NCI-H226 (cell line): ENCODE measurements at regions not wholly inside any gene's neighbourhood (a gene's known extent, or its start where the extent isn't known, plus 50 kb on each side); places are given as distances from the start of the nearest gene placed in this dataset.

Experiments
- DNase-seq: peaks from one replicate; pipeline ENCODE4 v3.0.0-alpha.2; 2015

DNA sequence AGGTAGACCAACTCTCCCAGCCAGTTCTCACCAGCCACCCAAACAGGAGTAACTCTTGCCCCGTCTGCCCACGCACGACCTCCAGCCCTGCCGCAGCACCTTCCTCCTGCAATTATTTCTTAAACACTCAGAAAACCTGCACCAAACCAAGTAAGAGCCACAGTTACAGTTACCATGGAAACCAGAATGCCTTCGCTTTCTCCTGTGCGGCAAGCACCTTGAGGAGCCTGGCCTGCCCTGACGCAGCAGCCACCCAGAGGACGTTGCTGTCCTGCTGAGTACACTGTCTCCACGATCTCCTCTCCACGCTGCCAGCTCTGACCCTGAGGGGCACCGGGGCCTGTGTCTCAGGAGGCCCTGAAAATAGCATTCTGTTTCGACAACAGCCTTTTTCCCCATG lies 94.3 kb upstream of the SMIM21 start:
- DNase-seq = no peak

DNA sequence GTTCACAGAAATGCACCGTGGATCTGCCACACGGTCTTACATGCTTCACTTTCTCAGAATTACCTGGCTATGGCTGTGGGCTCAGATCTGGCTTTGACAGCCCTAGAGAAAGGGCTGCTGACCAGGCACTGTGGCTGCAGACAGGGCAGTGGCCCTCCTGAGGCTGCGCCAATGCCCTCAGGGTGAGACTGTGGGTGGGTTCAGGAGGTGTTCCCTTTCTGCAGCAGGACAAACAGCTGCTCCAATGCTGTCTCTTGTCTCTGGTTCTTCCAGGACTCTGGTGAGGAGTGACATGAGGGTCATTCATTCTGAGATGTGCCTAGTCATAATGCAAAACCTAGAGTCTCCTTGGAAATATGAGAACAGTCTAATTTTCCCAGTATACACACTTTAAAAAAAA lies 90.5 kb upstream of the SMIM21 start:
- DNase-seq = no peak

DNA sequence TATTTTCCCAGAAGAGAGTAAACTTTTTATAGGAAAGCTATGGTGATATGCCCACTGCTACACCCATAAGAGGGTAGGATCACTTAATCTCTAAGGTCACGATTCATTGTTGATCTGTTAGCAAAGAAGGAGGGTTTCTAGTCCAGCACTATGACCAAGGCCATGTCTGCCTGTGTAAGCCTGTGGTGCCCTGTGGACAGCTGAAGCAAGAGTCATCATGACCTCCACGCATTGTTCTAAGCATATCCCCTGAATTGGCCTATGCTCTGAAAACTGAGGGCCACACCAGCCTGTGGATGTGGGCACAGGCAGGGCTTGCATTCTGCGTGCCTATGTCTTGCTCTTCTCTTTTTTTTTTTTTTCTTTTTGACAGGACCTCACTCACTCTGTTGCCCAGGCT lies 89.8 kb upstream of the SMIM21 start:
- DNase-seq = no peak

DNA sequence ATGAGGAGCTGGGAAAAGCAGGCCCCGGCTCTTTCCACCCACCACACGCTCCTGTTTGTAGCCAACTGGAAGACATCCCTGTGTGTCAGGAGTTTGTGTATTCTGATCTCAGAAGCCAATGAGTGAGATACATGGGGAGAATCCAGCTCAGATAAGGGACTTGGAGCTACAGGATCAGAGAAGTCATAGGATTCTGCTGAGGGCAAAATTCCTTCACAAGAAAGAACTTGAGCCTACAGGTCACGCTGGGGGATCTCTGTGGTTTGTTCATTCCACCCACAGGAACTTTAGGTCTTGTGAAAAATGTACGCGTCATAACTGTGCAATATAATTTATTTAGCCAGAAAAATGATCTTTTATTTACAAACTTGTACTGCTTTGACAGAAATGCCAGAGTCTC lies 80.1 kb upstream of the SMIM21 start:
- no peak for DNase-seq

DNA sequence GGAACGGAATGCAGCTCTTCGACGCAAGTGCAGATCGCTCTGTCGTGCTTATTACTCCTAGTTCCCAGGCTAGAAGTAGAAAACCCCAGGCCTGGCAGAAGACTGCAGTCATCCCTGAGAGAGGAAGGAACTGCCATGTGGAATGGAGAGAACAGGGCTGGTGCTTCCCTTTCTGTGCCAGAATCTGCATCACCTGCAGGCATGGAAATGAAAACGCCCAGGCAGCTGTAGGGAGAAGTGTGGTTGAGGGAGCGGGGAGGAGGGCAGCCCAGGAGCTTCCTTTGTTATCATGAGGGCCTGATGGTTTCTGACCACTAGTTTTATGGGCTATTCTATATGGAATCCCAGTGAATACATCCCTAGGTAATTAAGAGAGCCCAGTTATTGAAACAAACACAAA lies 79.4 kb upstream of the SMIM21 start:
- DNase-seq = no peak

DNA sequence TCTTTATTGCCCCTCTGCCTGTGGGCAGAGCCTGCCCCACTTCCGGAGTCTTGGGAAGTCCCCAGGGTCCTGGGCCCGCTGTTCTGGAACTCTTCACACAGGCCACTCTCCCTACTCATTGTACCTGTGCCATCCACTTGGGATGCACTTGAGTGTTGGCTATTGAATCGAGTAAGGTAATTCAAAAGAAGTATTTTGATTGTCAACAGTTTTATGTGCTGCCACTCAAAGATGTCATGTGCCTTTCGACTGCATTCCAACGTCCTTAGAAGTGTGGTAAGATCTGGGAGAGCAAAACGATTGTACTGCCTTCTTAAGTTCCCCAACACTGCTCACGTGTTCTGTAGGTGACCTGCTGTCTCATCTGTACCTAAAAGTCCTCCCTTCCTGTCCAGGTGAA lies 77.0 kb upstream of the SMIM21 start:
- DNase-seq = no peak

DNA sequence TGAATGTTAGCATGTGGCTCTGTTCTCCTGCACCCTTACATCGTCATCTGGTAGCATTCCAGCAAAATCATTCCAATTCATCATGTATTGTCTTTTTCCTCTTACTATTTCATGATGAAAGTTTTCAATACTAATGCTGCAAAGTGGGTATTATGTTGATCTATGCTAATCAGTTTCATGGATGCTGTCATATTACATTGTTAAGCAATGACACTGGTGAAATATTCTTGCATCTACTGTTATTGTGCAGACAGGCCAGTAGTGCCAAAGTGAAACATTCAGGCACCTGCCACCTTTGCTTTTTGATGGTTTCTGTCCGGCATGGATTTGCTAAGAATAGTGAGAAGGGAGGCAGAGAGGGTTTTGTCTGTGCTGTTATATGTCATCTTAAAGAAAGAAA lies 76.1 kb upstream of the SMIM21 start:
- DNase-seq = no peak

DNA sequence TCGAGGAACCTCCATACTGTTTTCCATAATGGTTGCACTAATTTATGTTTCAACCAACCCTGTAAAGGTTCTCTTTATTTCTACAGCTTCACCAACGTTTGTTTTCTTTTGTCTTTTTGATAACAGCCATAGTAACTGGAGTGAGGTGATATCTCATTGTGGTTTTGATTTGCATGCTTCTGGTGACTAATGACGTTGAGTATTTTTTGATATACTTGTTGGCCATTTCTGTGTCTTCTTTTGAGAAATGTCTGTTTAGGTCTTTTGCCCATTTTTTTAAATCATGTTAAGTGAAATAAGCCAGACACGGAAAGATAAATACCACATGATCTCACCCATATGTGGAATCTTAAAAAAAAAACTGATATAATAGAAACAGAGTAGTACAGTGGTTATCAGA lies 74.8 kb upstream of the SMIM21 start:
- no peak for DNase-seq

DNA sequence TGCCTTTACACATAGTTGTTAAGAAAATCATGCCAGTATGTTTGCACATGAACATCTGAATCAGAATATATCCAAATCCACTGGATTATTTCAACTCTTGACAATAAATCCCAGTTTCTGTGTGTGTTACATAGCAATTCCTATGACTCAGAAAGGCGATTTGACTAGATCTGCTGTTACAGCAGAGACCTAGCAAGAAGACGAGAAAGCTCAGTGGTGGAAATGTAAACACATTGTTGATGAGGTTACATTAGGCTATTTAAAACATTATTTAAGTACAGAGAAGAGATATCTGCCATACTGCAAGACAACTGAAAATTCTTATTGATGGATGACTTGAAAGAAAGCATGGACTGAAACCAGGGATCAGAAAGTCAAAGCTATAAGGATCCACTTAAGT lies 73.0 kb upstream of the SMIM21 start:
- no peak for DNase-seq

DNA sequence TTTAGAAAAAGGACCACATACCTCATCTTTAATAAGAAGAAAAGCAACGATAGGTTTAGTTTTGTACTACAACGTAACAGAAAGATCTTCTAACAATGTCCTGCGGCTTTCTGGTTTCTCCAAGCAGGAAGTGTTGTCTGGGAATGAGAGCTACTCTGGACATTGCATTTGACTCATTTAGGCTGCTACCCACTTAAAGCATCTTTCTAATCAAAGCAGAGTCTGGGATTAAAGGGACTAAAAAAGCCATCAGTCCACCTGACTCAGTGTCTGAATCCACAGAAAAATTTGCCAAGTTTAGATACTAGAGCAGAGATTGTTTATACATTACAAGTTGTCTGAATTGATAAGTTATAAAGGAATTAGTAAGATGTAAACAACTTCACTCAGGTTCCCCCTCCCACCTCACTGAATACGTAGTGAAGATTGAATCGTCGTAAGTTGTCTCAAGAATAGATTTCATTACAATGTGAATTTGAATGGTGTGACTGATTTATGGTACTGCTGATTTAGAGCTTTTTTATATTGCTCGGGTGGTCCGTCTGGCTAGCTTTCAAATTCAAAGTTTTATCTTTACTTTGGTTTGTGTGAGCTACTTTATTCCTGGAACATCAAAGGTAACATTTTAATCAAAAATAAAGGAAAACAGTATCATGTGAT lies 70.2 kb upstream of the SMIM21 start:
- DNase-seq = no peak

DNA sequence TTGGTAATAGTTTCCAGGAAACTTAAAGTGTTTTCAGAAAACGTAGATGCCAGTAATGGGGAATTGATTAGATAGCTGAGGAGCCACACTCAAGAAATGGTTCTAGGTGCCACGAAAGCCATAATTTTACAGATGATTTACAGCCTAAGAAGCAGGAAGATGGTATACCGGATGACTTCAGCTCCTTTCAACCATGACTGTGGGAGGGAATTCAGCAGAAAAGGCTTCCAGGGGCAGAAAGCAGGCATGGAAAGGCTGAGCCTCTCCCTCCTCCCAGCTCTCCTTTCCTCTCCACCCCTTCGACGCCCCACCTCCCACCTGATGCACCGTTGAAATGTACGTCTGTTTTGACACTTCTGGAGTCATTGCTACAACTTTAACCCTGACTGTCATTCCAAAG lies 68.6 kb upstream of the SMIM21 start:
- no peak for DNase-seq

DNA sequence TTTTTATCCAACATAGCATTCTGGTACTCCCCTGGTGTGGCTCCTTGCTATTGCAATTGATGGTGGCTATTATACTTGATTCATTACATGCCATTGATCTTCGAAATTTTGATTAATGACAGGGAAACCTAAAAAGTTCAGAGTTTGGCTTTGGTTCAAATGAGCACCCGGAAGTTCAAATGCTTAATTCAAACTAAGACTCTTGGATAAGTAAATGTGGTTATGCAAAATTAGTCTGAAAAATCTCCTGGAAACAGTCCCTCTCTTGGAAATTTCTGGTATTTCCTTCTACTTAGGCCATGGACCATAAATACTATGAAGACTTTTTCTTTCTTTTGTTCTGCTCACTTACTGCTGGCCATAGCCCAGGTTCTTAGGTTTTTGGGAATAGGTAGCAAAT lies 65.3 kb upstream of the SMIM21 start:
- DNase-seq = no peak

DNA sequence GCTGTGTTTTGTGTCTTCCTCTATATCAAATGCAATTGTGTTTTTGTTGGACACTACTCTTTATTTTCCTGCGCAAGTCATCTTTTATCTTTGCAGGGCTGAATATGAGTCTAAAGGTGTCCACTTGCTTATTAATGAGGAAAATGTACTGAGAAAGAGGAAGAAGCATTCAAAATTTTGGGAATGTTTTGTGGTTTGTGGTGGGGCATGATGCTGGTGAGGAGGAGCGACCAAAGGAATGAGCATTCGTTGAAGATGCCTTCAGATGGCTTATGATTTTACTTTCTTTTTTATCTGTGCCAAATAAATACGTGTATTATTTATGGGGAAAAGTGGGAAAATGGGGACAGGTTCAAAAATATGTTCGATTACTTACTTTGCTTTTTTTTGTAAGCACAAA lies 63.9 kb upstream of the SMIM21 start:
- no peak for DNase-seq

DNA sequence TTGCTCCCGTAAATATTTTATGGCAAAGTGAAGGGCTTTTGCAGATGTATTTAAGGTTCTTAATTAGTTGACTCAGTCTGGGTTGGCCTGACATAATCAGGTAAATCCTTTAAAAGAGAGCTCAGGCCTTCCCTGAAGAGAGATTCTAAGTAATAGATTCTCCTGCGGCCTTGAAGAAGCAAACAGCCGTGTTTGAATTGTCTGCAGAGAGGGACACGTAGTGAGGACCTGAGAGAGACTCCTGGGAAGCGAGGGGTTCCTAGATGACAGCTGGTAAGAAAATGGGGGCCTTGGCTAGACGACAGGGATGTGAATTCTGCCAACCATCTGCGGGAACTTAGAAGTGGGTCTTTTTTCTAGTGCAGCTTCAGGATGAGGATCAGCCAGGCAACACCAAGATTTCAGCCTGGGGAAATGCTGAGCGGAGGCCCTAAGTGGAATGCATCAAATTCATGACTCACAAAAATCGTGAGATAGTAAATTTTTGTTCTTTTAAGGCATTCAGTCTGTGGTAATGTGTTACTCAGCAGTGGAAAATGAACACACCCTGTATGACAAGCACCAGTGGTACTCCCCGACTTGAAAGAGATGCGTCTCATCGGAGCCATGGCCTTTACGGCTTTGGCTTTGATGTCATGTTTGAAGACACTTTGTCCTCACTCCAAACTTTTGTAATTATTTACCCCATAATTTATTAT lies 62.1 kb upstream of the SMIM21 start:
- DNase-seq = peak; percentile 21

DNA sequence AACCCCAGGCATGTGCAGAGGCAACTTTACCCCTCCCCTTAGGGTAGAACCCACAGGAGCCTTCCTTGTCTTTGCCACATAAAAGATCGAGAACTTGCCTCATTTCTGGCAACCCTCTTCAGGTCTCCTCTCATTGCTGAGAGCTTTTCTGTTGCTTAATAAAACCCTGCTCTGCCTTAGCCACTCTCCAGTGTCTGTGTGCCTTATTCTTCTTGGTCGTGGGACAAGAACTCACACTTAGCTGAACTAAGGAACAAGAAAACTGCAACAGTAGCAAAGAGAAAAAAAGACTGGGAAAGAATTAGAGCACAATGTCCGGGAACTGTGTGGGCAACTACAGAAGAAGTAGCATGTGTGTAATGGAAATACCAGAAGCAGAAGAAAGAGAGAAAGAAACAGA lies 56.2 kb upstream of the SMIM21 start:
- no peak for DNase-seq

DNA sequence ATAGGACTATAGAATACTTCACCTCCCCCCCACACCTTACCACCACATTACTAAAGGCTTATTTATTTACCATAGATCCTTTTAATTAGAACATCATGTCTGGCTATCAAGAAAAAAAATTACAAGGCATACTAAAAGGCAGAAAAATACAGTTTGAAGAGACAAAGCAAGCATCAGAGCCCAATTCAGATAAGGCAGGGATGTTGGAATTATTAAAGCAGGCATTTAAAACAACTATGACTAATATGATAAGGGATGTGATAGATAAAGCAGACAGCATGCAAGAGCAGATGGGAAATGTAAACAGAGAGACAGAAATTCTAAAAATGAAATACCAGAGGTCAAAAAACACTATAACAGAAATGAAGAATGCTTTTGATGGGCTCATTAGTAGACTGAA lies 55.4 kb upstream of the SMIM21 start:
- DNase-seq = no peak

DNA sequence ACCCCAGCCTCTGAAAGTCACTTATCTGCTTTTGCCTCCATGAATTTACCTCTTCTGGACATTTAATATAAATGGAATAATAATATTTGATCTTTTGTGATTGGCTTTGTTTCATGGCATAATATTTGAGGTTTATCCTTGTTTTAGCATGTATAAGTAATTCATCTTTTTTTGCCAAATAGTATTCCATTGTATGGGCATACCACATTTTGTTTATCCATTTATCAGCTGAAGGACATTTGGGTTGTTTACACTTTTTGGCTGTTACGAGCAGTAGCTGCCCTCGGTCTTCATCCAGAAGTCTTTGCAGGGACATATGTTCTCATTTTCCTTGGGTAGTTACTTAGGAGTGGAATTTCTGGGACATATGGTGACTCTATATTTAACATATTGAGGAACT lies 53.0 kb upstream of the SMIM21 start:
- DNase-seq = no peak

DNA sequence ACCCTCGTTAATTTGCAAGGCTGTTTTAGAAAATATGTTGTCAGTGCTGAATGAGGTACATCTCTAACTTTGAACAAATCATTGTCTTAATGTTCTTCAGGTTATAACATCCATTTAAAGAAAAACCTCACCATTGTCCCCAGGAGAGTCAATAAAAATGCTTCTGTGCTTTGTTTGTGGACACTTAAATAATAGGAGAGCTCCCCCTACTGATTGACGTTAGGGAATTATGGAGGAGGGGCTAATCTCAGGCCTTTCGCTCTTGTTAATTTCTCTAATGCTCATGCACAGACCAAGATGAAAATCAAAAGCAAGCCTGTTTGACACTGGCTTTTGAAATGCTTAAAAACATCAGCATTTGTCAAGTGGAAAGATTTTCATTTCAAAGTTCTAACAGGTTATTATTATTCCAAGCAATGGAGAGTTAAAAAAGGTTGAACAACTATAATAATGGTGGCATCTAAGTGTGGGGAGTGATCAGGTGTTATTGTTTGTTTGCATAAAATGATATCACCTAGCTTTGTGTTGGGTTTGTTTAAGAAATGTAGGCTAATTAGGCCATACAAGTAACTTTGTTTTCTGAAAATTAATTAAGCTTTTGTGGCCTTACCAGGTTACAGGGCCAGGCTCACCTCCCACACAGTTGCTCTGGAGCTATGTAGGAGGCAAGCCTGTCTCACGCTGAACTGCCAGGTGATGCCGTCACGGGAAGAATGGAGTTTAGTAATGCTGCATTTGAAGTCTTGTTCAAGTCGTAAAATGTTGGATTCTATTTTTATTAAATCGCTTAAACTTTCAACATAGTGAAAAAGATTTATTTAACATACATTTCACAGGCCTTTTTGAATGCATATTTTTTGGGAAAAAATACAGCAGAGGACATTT lies 51.7 kb upstream of the SMIM21 start:
- DNase-seq = no peak

DNA sequence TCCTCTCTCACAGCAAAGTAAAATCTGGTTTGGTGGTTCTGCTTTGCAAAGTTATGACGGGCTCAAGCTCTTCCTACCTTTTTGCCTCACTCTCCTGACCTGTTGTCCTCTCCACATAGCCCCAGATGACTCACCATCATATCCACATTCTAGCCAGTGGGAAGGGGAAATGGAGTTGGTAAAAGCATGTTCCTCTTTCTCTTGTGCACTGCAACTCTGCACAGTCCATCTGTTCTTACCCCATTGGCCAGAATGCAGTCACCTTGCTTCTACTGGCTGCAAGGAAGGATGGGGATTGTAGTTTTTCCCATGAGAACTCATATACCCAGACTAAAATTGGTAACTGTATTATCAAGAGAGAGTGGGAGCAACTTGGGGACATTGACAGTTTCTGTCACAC lies 50.4 kb upstream of the SMIM21 start:
- no peak for DNase-seq
